Type B pancreatic cell (in vitro differentiated cells): ENCODE measurements at regions not wholly inside any gene's neighbourhood (a gene's known extent, or its start where the extent isn't known, plus 50 kb on each side); places are given as distances from the start of the nearest gene placed in this dataset.
A peak's percentile ranks its signal among the peaks of the same experiment; 100 is the strongest.

ENCODE experiments used
- DNase-seq: peaks from one replicate; pipeline ENCODE4 v3.0.0; 2021; ENCODE audit warnings: mixed read lengths; ENCODE audit not compliant: unreplicated experiment; ENCODE audit errors: extremely low spot score
- H3K27ac Mint-ChIP-seq: 2 replicates; pipeline ENCODE4 v1.8.0; 2021; ENCODE audit warnings: mild to moderate bottlenecking, mixed read lengths
- H3K27me3 Mint-ChIP-seq: 2 replicates; pipeline ENCODE4 v1.8.0; 2021; ENCODE audit warnings: mixed read lengths
- H3K36me3 Mint-ChIP-seq: 2 replicates; pipeline ENCODE4 v1.8.0; 2021; ENCODE audit warnings: mixed read lengths
- H3K4me1 Mint-ChIP-seq: one replicate; pipeline ENCODE4 v1.8.0; 2021; ENCODE audit warnings: mixed read lengths; ENCODE audit not compliant: unreplicated experiment
- H3K4me3 Mint-ChIP-seq: 2 replicates; pipeline ENCODE4 v1.8.0; 2021; ENCODE audit warnings: mild to moderate bottlenecking, mixed read lengths
- H3K9me3 Mint-ChIP-seq: 2 replicates; pipeline ENCODE4 v1.8.0; 2021; ENCODE audit warnings: mixed read lengths
- TF ChIP-seq, protein P1 (sequence below): fragments of 200-600 bp; sonication (generic); conservative IDR thresholded peaks from 2 replicates; pipeline ENCODE4 v1.5.0; 2021; ENCODE audit warnings: antibody characterized with exemption, mild to moderate bottlenecking

DNA sequence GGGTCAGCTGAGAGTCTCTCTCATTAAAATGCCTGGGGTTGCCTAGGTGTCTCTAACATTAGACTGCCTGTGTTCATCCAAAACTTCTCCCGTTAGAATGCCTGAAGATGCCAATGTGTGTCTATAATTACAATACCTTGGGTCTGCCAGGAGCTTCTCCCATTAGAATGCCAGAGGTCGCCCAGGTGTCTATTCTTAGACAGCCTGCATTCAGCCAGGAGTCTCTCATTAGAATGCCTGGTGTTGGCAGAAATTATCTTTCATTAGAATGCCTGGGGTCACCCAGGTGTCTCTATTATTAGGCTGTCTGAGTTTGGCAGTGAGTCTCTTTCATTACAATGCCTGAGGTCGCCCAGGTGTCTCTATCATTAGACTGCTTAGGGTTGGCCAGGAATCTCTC is 1560.2 kb downstream of the UQCRFS1 start:
- H3K36me3 Mint-ChIP-seq: no peaks in the 10 kb centered on the region

DNA sequence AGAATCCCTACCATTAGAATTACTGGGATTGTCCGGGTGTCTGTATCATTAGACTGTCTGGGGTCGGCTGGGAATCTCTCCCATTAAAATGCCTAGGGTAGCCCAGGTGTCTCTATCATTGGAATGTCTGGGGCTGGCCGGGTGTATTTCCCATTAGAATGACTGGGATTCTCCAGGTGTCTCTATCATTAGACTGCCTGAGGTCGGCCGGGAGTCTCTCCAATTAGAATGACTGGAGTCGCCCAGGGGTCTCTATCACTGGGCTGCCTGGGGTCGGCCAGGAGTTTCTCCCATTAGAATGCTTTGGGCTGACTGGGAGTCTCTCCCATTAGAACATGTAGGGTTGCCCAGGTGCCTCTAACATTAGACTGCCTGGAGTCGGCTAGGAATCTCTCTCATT is 1560.7 kb downstream of the UQCRFS1 start:
- Mint-ChIP-seq H3K27ac (no peak overlapping the region), H3K36me3 (no peaks in the 10 kb centered on the region), H3K4me3 (no peak overlapping the region), H3K9me3 (peaks cover 24% of the 10 kb centered on the region), H3K4me1 (no peaks in the 10 kb centered on the region), H3K27me3 (no peaks in the 10 kb centered on the region)
- TF ChIP-seq, protein P1, sequence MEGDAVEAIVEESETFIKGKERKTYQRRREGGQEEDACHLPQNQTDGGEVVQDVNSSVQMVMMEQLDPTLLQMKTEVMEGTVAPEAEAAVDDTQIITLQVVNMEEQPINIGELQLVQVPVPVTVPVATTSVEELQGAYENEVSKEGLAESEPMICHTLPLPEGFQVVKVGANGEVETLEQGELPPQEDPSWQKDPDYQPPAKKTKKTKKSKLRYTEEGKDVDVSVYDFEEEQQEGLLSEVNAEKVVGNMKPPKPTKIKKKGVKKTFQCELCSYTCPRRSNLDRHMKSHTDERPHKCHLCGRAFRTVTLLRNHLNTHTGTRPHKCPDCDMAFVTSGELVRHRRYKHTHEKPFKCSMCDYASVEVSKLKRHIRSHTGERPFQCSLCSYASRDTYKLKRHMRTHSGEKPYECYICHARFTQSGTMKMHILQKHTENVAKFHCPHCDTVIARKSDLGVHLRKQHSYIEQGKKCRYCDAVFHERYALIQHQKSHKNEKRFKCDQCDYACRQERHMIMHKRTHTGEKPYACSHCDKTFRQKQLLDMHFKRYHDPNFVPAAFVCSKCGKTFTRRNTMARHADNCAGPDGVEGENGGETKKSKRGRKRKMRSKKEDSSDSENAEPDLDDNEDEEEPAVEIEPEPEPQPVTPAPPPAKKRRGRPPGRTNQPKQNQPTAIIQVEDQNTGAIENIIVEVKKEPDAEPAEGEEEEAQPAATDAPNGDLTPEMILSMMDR: no peak
- peak; percentile 20 for DNase-seq

More for the DNA sequence above, 1560.2 kb downstream of the UQCRFS1 start:
- Mint-ChIP-seq H3K9me3 (peaks cover 24% of the 10 kb centered on the region), H3K4me3 (no peak overlapping the region), H3K4me1 (no peaks in the 10 kb centered on the region), H3K27ac (no peak overlapping the region), H3K27me3 (no peaks in the 10 kb centered on the region)
- no peak for DNase-seq
- TF ChIP-seq, protein P1: no peak

GRCh38 chr19:27647423-27647822 is 1565.5 kb downstream of the UQCRFS1 start:
- no peak overlapping the region for H3K4me3 Mint-ChIP-seq
- TF ChIP-seq, protein P1: no peak
- H3K36me3 Mint-ChIP-seq: no peaks in the 10 kb centered on the region
- H3K27me3 Mint-ChIP-seq: no peaks in the 10 kb centered on the region
- DNase-seq: no peak
- H3K9me3 Mint-ChIP-seq: peaks cover 10% of the 10 kb centered on the region
- H3K27ac Mint-ChIP-seq: no peak overlapping the region
- H3K4me1 Mint-ChIP-seq: no peaks in the 10 kb centered on the region

DNA sequence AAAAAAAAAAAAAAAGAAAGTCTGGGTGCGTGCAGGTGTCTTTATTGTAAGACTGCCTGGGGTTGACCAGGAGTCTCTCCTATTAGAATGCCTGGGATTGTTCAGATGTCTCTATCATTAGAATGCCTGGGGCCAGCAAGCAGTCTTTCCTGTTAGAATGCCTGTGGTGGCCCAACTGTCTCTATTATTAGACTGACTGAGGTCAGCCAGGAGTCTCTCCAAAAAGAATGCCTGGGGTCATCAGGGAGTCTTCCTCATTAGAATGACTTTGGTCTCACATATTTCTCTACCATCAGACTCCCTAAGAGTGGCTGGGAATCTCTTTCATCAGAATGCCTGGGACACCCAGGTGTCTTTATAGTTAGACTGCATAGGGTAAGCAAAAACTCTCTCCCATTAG is 1577.5 kb downstream of the UQCRFS1 start:
- H3K9me3 Mint-ChIP-seq: no peaks in the 10 kb centered on the region
- TF ChIP-seq, protein P1: no peak
- no peaks in the 10 kb centered on the region for H3K36me3 Mint-ChIP-seq
- no peak overlapping the region for H3K27ac Mint-ChIP-seq
- H3K27me3 Mint-ChIP-seq: no peaks in the 10 kb centered on the region
- no peak for DNase-seq
- no peak overlapping the region for H3K4me3 Mint-ChIP-seq
- no peaks in the 10 kb centered on the region for H3K4me1 Mint-ChIP-seq

DNA sequence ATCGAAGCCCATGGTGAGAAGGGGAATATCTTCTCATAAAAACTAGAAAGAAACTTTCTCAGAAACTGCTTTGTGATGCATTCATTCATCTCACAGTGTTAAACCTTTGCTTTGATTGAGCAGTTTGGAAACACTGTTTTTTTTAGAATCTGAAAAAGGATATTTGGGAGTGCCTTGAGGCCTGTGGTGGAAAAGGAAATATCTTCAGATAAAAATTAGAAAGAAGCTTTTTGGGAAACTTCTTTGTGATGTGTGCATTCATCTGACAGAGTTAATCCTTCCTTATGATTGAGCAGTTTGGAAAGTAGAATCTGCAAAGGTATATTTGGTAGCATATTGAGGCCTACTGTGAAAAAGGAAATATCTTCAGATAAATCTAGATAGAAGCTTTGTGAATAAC is 1594.9 kb downstream of the UQCRFS1 start:
- no peak for DNase-seq
- Mint-ChIP-seq H3K36me3 (no peaks in the 10 kb centered on the region), H3K4me1 (no peaks in the 10 kb centered on the region), H3K4me3 (no peak overlapping the region), H3K27ac (no peak overlapping the region), H3K27me3 (no peaks in the 10 kb centered on the region), H3K9me3 (peaks cover 7% of the 10 kb centered on the region)
- TF ChIP-seq, protein P1: no peak

GRCh38 chr19:27580906-27581305 is 1632.0 kb downstream of the UQCRFS1 start:
- no peak overlapping the region for H3K4me3 Mint-ChIP-seq
- H3K27ac Mint-ChIP-seq: no peak overlapping the region
- H3K9me3 Mint-ChIP-seq: no peaks in the 10 kb centered on the region
- no peak for DNase-seq
- TF ChIP-seq, protein P1: no peak
- no peaks in the 10 kb centered on the region for H3K4me1 Mint-ChIP-seq
- no peaks in the 10 kb centered on the region for H3K27me3 Mint-ChIP-seq
- H3K36me3 Mint-ChIP-seq: no peaks in the 10 kb centered on the region
